Liver (tissue), 7 donors: ENCODE measurements at regions not wholly inside any gene's neighbourhood (a gene's known extent, or its start where the extent isn't known, plus 50 kb on each side); places are given as distances from the start of the nearest gene placed in this dataset.

Experiments
- DNase-seq: peaks from one replicate; pipeline ENCODE4 v3.0.0-alpha.2; 2017; ENCODE audit warnings: low spot score
- H3K27ac ChIP-seq, 2 donors: one replicate each; pipeline ENCODE4 v1.7.0; 2013; ENCODE audit warnings: inconsistent platforms in 2 of 2, low read length in 2 of 2, control low read depth in 1 of 2, low read depth in 1 of 2, mild to moderate bottlenecking in 1 of 2
- H3K27me3 ChIP-seq, 4 donors: one replicate each; pipeline versions ENCODE4 v1.6.1 to v1.7.0; 2013; ENCODE audit warnings: low read length in 3 of 4, inconsistent platforms in 1 of 4, mild to moderate bottlenecking in 1 of 4, moderate library complexity in 1 of 4; ENCODE audit not compliant: control insufficient read depth in 4 of 4, insufficient read depth in 4 of 4
- H3K36me3 ChIP-seq, 4 donors: one replicate each; pipeline versions ENCODE4 v1.6.1 to v1.7.0; 2013; ENCODE audit warnings: low read length in 3 of 4, mild to moderate bottlenecking in 3 of 4, low read depth in 1 of 4, moderate library complexity in 1 of 4; ENCODE audit not compliant: control insufficient read depth in 4 of 4, insufficient read depth in 3 of 4
- H3K4me1 ChIP-seq, 4 donors: one replicate each; pipeline versions ENCODE4 v1.6.1 to v1.7.0; 2013; ENCODE audit warnings: low read length in 3 of 4, mild to moderate bottlenecking in 3 of 4, moderate library complexity in 1 of 4; ENCODE audit not compliant: control insufficient read depth in 4 of 4, insufficient read depth in 4 of 4
- H3K4me3 ChIP-seq, 3 donors: one replicate each; pipeline versions ENCODE4 v1.6.1 to v1.7.0; 2013; ENCODE audit warnings: low read length in 3 of 3, control low read depth in 1 of 3, low read depth in 1 of 3, mild to moderate bottlenecking in 1 of 3
- H3K9ac ChIP-seq, 2 donors: one replicate each; pipeline ENCODE4 v1.7.0; 2013; ENCODE audit warnings: low read length in 2 of 2, mild to moderate bottlenecking in 2 of 2, moderate library complexity in 2 of 2, control low read depth in 1 of 2, low read depth in 1 of 2
- H3K9me3 ChIP-seq, 4 donors: one replicate each; pipeline versions ENCODE4 v1.6.1 to v1.7.0; 2013; ENCODE audit warnings: low read length in 3 of 4; ENCODE audit not compliant: control insufficient read depth in 4 of 4
- ATF3 ChIP-seq: IDR thresholded peaks from 2 replicates; pipeline ENCODE4 v1.6.1; 2016; ENCODE audit warnings: antibody characterized with exemption
- EGR1 ChIP-seq, 2 donors: IDR thresholded peaks; 2 replicates each; pipeline ENCODE4 v1.6.1; 2016 to 2018; ENCODE audit warnings: antibody characterized with exemption in 2 of 2, low read depth in 2 of 2
- FOXA1 ChIP-seq: IDR thresholded peaks from 2 replicates; pipeline ENCODE4 v1.6.1; 2016; ENCODE audit warnings: antibody characterized with exemption
- FOXA2 ChIP-seq: IDR thresholded peaks from 2 replicates; pipeline ENCODE4 v1.6.1; 2016; ENCODE audit warnings: antibody characterized with exemption
- GABPA ChIP-seq, 2 donors: IDR thresholded peaks in 1 of 2; conservative IDR thresholded peaks in 1 of 2; 2 replicates each; pipeline ENCODE4 v1.6.1; 2016; ENCODE audit warnings: antibody characterized with exemption in 2 of 2, mild to moderate bottlenecking in 1 of 2, moderate library complexity in 1 of 2
- HNF4A ChIP-seq, 2 donors: conservative IDR thresholded peaks; 2 replicates each; pipeline ENCODE4 v1.6.1; 2016; ENCODE audit warnings: antibody characterized with exemption in 2 of 2, mild to moderate bottlenecking in 2 of 2
- JUND ChIP-seq, 2 donors: IDR thresholded peaks; 2 replicates each; pipeline ENCODE4 v1.6.1; 2016; ENCODE audit warnings: antibody characterized with exemption in 2 of 2
- MAX ChIP-seq: IDR thresholded peaks from 2 replicates; pipeline ENCODE4 v1.6.1; 2016; ENCODE audit warnings: antibody characterized with exemption
- NR2F2 ChIP-seq: IDR thresholded peaks from 2 replicates; pipeline ENCODE4 v1.6.1; 2016; ENCODE audit warnings: antibody characterized with exemption
- RAD21 ChIP-seq, 2 donors: IDR thresholded peaks; 2 replicates each; pipeline ENCODE4 v1.6.1; 2016; ENCODE audit warnings: antibody characterized with exemption in 2 of 2, mild to moderate bottlenecking in 2 of 2
- REST ChIP-seq: IDR thresholded peaks from 2 replicates; pipeline ENCODE4 v1.6.1; 2016; ENCODE audit warnings: antibody characterized with exemption, mild to moderate bottlenecking
- RXRA ChIP-seq, 2 donors: IDR thresholded peaks; 2 replicates each; pipeline ENCODE4 v1.6.1; 2017 to 2018; ENCODE audit warnings: antibody characterized with exemption in 2 of 2, mild to moderate bottlenecking in 1 of 2
- TAF1 ChIP-seq: conservative IDR thresholded peaks from 2 replicates; pipeline ENCODE4 v1.6.1; 2016; ENCODE audit warnings: antibody characterized with exemption, mild to moderate bottlenecking
- YY1 ChIP-seq: IDR thresholded peaks from 2 replicates; pipeline ENCODE4 v1.6.1; 2016; ENCODE audit warnings: antibody characterized with exemption, mild to moderate bottlenecking
- ZBTB33 ChIP-seq: IDR thresholded peaks from 2 replicates; pipeline ENCODE4 v1.6.1; 2016; ENCODE audit warnings: antibody characterized with exemption
- WGBS: extraction: QIAGEN DNeasy Blood & Tissue Kit; methylation state at CpG from one replicate; pipeline ENCODE4 v1.1.7; 2013; 5-methylcytosine and 5-hydroxymethylcytosine counted together
- donor health status: healthy.
- donor health status: healthy.
- donor health status: healthy.
- donor health status: healthy.

GRCh38 chr2:75960472-75961009, 249.8 kb upstream of the GCFC2 start:
- no peaks in the 10 kb centered on the region for H3K36me3 ChIP-seq

GRCh38 chr2:75959724-75960471, 249.2 kb upstream of the GCFC2 start:
- TF ChIP-seq ZBTB33 (no peak), YY1 (no peak), TAF1 (no peak)
- Histone ChIP-seq H3K9ac (no peak overlapping the region), H3K4me3 (no peak overlapping the region), H3K9me3 (no peaks in the 10 kb centered on the region), H3K27me3 (no peaks in the 10 kb centered on the region), H3K36me3 (no peaks in the 10 kb centered on the region), H3K27ac (no peak overlapping the region), H3K4me1 (no peaks in the 10 kb centered on the region)
- 75% methylated on average over 4 of the region's 4 CpGs for WGBS
- DNase-seq: no peak

More at GRCh38 chr2:75960472-75961009, 249.8 kb upstream of the GCFC2 start:
- no peaks in the 10 kb centered on the region for H3K9me3 ChIP-seq
- H3K27me3 ChIP-seq: no peaks in the 10 kb centered on the region
- no peak overlapping the region for H3K27ac ChIP-seq
- TF ChIP-seq EGR1 (IDR thresholded peaks at IDR 0.05; ENCODE audit: low read depth in 2 of 2) (no peak), GABPA (IDR thresholded peaks at IDR 0.05 in 1 of 2, conservative IDR thresholded peaks at IDR 0.05 in 1 of 2) (no peak), JUND (IDR thresholded peaks at IDR 0.05) (no peak), RAD21 (IDR thresholded peaks at IDR 0.05) (no peak), REST (no peak)
- no peak for DNase-seq
- H3K9ac ChIP-seq: no peak overlapping the region
- no peaks in the 10 kb centered on the region for H3K4me1 ChIP-seq
- WGBS: 58% methylated on average over 3 of the region's 3 CpGs
- H3K4me3 ChIP-seq: no peak overlapping the region

- Histone ChIP-seq H3K36me3 (no peaks in the 10 kb centered on the region), H3K4me1 (no peaks in the 10 kb centered on the region), H3K27ac (no peak overlapping the region), H3K4me3 (no peak overlapping the region), H3K9ac (no peak overlapping the region), H3K27me3 (no peaks in the 10 kb centered on the region), H3K9me3 (no peaks in the 10 kb centered on the region)
- no peak for DNase-seq
- TF ChIP-seq RAD21 (IDR thresholded peaks at IDR 0.05) (no peak), FOXA2 (no peak), JUND (IDR thresholded peaks at IDR 0.05) (no peak), HNF4A (conservative IDR thresholded peaks at IDR 0.05) (no peak), RXRA (IDR thresholded peaks at IDR 0.05) (no peak), REST (no peak), ATF3 (no peak), TAF1 (no peak), YY1 (no peak), MAX (no peak), GABPA (IDR thresholded peaks at IDR 0.05 in 1 of 2, conservative IDR thresholded peaks at IDR 0.05 in 1 of 2) (no peak), FOXA1 (no peak), NR2F2 (no peak)
Measured at GRCh38 chr2:75954761-75955160, 244.0 kb upstream of the GCFC2 start.
